ENCODE measurements at regions not wholly inside any gene's neighbourhood (a gene's known extent, or its start where the extent isn't known, plus 50 kb on each side); places are given as distances from the start of the nearest gene placed in this dataset.

- DNase-seq, result no peak
- Histone ChIP-seq H3K27ac (no peak overlapping the region), H3K4me1 (ENCODE audit: insufficient read depth) (no peaks in the 10 kb centered on the region), H3K27me3 (no peaks in the 10 kb centered on the region), H3K9me3 (no peaks in the 10 kb centered on the region), H3K36me3 (no peaks in the 10 kb centered on the region), H3K4me3 (no peak overlapping the region)
- intact Hi-C loops (cut with DNase I), result no loop called here
- 71 to 88% (median 73%) methylated on average over 2 of the region's 2 CpGs for WGBS, 3 donors
- no peak for TF ChIP-seq EP300 (IDR thresholded peaks at IDR 0.05)
- no peak for TF ChIP-seq CTCF (IDR thresholded peaks at IDR 0.05)
- no peak for TF ChIP-seq POLR2A (IDR thresholded peaks at IDR 0.05)
Observed at GRCh38 chr6:121724576-121724975, 289.1 kb downstream of the GJA1 start.

GRCh38 chr6:121726596-121726995 is 291.1 kb downstream of the GJA1 start:
- Histone ChIP-seq H3K9me3 (no peaks in the 10 kb centered on the region), H3K27me3 (no peaks in the 10 kb centered on the region), H3K4me1 (ENCODE audit: insufficient read depth) (no peaks in the 10 kb centered on the region), H3K4me3 (no peak overlapping the region), H3K27ac (no peak overlapping the region), H3K36me3 (no peaks in the 10 kb centered on the region)
- TF ChIP-seq POLR2A (IDR thresholded peaks at IDR 0.05), result no peak
- no peak for TF ChIP-seq EP300 (IDR thresholded peaks at IDR 0.05)
- no peak for TF ChIP-seq CTCF (IDR thresholded peaks at IDR 0.05)
- no peak for DNase-seq
- 71 to 81% (median 80%) methylated on average over 1 of the region's 1 CpG for WGBS, 3 donors
- intact Hi-C loops (cut with DNase I), result no loop called here

- TF ChIP-seq CTCF (IDR thresholded peaks at IDR 0.05) (no peak), POLR2A (IDR thresholded peaks at IDR 0.05) (no peak), EP300 (IDR thresholded peaks at IDR 0.05) (no peak)
- no peak overlapping the region for H3K4me3 ChIP-seq
- H3K9me3 ChIP-seq, result no peaks in the 10 kb centered on the region
- no peaks in the 10 kb centered on the region for H3K36me3 ChIP-seq
- WGBS, 3 donors, result 95 to 98% (median 97%) methylated on average over 5 of the region's 5 CpGs
- H3K27ac ChIP-seq, result no peak overlapping the region
- no peak for DNase-seq
- no peaks in the 10 kb centered on the region for H3K27me3 ChIP-seq
- intact Hi-C loops (cut with DNase I), result no loop called here
- no peaks in the 10 kb centered on the region for H3K4me1 ChIP-seq (ENCODE audit: insufficient read depth)
Observed at GRCh38 chr6:121730616-121731015, 295.2 kb downstream of the GJA1 start.

GRCh38 chr6:121731381-121731780 is 295.9 kb downstream of the GJA1 start:
- Histone ChIP-seq H3K36me3 (no peaks in the 10 kb centered on the region), H3K4me3 (no peak overlapping the region), H3K27me3 (no peaks in the 10 kb centered on the region), H3K27ac (no peak overlapping the region), H3K4me1 (ENCODE audit: insufficient read depth) (no peaks in the 10 kb centered on the region), H3K9me3 (no peaks in the 10 kb centered on the region)
- 92 to 98% (median 93%) methylated on average over 1 of the region's 1 CpG for WGBS, 3 donors
- no peak for DNase-seq
- TF ChIP-seq CTCF (IDR thresholded peaks at IDR 0.05), result no peak
- TF ChIP-seq EP300 (IDR thresholded peaks at IDR 0.05), result no peak
- no peak for TF ChIP-seq POLR2A (IDR thresholded peaks at IDR 0.05)
- intact Hi-C loops (cut with DNase I), result no loop called here

GRCh38 chr6:121732641-121733040 is 297.2 kb downstream of the GJA1 start:
- Histone ChIP-seq H3K4me3 (no peak overlapping the region), H3K27me3 (no peaks in the 10 kb centered on the region), H3K9me3 (no peaks in the 10 kb centered on the region), H3K36me3 (no peaks in the 10 kb centered on the region), H3K27ac (no peak overlapping the region), H3K4me1 (ENCODE audit: insufficient read depth) (no peaks in the 10 kb centered on the region)
- intact Hi-C loops (cut with DNase I), result no loop called here
- TF ChIP-seq CTCF (IDR thresholded peaks at IDR 0.05) (no peak), POLR2A (IDR thresholded peaks at IDR 0.05) (no peak), EP300 (IDR thresholded peaks at IDR 0.05) (no peak)
- DNase-seq, result no peak
- WGBS, 3 donors, result 15 to 34% (median 20%) methylated on average over 1 of the region's 1 CpG

Measured in ovary (tissue), 7 donors.